OCI-LY1 (cell line): ENCODE measurements at regions not wholly inside any gene's neighbourhood (a gene's known extent, or its start where the extent isn't known, plus 50 kb on each side); places are given as distances from the start of the nearest gene placed in this dataset.

ENCODE experiments used
- EZH2 ChIP-seq: fragments of 200-600 bp; sonication (generic), shearing (Covaris generic); IDR thresholded peaks from 2 replicates; pipeline ENCODE4 v1.8.0; 2017; ENCODE audit warnings: borderline replicate concordance, mixed run types, mild to moderate bottlenecking, antibody characterized with exemption, low read length, moderate library complexity, mixed read lengths
- TF ChIP-seq, protein P1 (sequence below): fragments of 200-600 bp; sonication (generic), shearing (Covaris generic); IDR thresholded peaks from 2 replicates; pipeline ENCODE4 v1.5.1; 2017; ENCODE audit warnings: mild to moderate bottlenecking, antibody characterized with exemption, low read length, moderate library complexity, mixed read lengths

GRCh38 chr3:69463531-69463930, 77.6 kb upstream of the FRMD4B start:
- TF ChIP-seq, protein P1, sequence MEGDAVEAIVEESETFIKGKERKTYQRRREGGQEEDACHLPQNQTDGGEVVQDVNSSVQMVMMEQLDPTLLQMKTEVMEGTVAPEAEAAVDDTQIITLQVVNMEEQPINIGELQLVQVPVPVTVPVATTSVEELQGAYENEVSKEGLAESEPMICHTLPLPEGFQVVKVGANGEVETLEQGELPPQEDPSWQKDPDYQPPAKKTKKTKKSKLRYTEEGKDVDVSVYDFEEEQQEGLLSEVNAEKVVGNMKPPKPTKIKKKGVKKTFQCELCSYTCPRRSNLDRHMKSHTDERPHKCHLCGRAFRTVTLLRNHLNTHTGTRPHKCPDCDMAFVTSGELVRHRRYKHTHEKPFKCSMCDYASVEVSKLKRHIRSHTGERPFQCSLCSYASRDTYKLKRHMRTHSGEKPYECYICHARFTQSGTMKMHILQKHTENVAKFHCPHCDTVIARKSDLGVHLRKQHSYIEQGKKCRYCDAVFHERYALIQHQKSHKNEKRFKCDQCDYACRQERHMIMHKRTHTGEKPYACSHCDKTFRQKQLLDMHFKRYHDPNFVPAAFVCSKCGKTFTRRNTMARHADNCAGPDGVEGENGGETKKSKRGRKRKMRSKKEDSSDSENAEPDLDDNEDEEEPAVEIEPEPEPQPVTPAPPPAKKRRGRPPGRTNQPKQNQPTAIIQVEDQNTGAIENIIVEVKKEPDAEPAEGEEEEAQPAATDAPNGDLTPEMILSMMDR = no peak
- no peak for TF ChIP-seq EZH2
